ENCODE measurements at regions not wholly inside any gene's neighbourhood (a gene's known extent, or its start where the extent isn't known, plus 50 kb on each side); places are given as distances from the start of the nearest gene placed in this dataset.
"Not testable (repeated sequence)": the region's sequence is repeated elsewhere in the genome, so short reads cannot be mapped to it uniquely, and the experiment has no call there.

DNA sequence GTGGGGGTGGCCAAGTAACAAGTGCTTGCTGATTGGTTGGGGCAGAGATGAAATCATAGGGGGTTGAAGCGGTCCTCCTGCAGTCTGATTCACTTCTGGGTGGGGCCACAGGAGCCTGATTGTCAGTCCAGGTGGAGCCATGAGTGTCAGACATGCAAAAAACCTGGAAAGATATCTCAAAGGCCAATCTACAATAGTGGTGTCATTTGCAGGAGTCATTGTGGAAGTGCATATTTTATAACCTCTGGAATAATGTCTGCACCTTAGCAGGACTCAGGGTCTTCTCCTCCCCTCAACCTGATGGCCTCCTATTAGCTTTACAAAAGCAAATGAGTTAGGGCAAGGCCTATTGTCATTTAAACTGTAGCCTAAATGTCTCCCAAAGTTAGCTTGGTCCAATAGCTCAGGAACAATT is 241.4 kb downstream of the NUAK1 start:
- no peak for DNase-seq (ENCODE audit: low read depth)
- in situ Hi-C loops (cut with HindIII; ENCODE audit: low pct_unique_long_range_greater_than_20kb, low sequenced_read_pairs): no loop called here

DNA sequence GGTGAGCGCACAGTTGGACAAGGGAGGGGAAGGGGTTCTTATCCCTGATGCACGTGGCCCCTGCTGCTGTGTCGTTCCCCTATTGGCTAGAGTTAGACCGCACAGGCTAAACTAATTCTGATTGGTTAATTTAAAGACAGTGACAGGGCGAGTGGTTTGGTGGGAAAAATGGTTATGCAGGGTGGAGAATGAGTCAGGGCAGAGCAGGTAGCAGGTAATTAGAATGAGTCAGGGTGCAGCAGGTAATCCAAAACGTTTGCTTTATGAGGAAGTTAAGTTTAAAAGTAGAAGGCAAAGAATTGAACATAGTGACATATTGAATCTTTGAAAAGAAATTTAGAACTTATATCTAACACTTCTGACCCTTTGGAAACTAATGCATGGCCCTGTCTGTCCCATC is 240.5 kb downstream of the NUAK1 start:
- in situ Hi-C loops (cut with HindIII; ENCODE audit: low pct_unique_long_range_greater_than_20kb, low sequenced_read_pairs); DNase-seq (ENCODE audit: low read depth): not testable (repeated sequence)

DNA sequence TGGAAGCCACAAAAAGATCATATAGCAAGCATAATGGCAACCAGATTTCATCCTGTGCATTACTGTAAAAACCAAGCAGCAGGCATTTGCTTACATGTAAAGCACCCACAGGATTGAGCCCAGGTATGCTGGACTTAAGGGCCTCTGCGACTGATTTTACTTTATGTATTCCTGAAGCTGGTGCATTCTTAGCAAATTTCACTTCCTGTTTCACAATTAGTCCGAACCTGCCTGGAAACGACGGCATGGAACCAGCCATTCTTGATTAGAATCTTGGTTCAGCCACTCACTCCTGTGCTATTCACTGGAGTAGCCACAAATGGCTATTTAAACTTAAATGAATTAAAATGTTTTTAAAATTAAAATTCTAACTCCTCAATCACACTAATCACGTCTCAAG is 239.2 kb downstream of the NUAK1 start:
- in situ Hi-C loops (cut with HindIII; ENCODE audit: low pct_unique_long_range_greater_than_20kb, low sequenced_read_pairs): no loop called here
- DNase-seq (ENCODE audit: low read depth): no peak

DNA sequence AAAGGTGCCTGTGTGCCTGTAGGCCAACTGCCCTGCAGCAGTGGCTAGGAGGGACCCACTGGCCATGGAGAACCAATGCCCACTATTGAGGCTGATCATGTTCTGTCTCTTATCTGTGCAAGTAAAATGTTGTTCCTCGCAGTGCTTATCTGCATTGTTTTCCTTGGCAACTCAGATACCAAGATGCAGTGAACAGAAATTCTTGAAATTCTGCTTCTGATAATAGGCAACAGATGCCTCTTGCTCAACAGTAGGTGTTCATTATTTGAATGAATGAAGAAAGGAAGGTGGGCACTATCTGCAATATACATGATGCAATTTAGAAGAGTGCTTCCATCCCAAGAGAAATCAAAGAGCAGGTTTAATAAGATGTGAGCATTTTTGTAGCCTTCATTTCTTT is 232.2 kb downstream of the NUAK1 start:
- in situ Hi-C loops (cut with HindIII; ENCODE audit: low pct_unique_long_range_greater_than_20kb, low sequenced_read_pairs): no loop called here
- DNase-seq (ENCODE audit: low read depth): no peak

DNA sequence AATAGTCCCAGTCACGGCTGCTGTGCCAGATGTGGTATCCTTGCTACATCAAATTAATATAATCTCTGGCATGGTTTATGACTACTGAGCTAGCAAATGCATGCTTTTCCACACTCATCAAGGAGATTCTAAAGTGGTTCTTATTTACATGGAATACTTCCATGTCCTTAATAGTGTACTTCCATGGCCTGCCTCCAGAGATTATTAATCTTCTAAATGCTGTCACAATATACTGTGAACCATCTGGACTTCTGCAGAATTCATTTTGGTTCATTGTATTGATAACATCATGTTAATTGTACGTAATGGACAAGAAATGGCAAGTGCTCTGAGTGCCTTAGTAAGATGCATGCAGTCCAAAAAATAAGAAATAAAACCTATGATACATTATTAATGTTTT is 230.8 kb downstream of the NUAK1 start:
- in situ Hi-C loops (cut with HindIII; ENCODE audit: low pct_unique_long_range_greater_than_20kb, low sequenced_read_pairs): no loop called here
- DNase-seq (ENCODE audit: low read depth): no peak

DNA sequence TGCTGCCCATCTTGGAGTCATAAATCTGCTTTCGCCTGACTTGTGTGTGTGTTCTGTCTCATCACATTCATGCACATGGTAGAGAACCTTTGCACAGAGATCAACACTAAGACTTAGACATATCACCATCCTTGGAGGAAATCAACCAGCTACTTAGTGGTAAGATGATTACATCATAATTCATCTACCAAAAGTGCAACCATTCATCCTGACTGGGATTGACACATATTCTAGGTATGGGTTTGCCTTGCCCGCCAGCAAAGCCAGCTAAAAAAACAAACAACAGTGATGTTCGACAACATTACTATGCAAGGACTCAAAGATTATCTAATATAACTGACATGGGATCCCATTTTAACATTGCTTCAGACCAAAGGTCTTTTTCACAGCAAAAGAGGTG is 228.7 kb downstream of the NUAK1 start:
- in situ Hi-C loops (cut with HindIII; ENCODE audit: low pct_unique_long_range_greater_than_20kb, low sequenced_read_pairs): no loop called here
- no peak for DNase-seq (ENCODE audit: low read depth)

DNA sequence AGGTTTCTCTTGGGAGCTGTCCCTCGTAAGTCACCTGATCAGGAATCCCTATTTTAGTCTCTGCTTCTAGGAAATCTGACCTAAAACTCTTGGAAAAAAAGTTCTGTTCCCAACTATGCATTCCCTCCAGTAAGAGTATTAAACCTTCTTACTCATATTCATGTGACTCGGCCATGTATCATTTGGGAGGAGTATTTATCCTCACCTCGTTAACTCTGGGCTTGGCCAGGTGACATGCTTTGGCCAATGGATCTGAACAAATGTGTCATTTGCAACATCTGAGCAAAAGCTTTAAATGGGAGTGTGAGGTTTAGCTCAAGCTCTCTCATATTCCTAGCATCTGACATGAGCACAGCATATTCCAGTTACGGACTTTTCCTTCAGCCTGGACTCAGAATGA is 226.8 kb downstream of the NUAK1 start:
- DNase-seq (ENCODE audit: low read depth): peak; percentile 11
- in situ Hi-C loops (cut with HindIII; ENCODE audit: low pct_unique_long_range_greater_than_20kb, low sequenced_read_pairs): no loop called here

DNA sequence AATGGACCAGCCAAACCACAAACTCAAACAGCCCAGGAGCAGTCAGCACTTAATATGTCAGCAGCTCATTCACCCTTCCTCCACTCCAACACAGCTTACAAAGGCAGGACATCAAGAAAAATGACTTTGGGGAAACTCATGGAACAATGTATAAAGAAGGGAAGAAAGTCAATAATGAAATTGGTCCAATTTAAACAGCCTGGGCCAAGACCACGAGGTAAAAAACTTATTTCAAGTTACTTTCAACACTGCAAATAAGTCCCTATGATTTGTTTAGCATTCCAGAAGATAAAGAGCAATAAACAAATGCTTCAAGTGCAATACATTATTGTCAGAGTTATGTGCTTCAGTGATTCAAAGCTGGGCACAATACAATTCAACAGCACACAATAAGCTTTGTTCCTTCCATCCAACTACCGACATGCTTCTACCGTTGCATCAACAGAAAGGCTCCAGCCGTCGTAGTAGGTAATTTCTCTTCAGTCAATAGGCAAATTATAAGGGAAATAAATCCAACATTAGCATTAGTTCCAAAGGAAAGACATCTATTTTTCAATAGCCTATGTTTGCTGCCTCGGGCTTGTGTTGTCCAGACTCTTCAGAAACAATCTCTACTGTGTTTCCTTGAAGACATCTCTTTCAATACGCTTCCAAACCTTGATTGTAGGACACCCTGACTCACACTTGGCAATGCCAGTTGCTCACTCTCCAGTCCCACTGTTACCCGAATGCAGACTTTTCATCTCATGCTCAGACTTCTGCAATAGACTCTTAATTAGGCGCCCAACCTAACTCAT is 225.7 kb downstream of the NUAK1 start:
- peak; percentile 34 for DNase-seq (ENCODE audit: low read depth)
- in situ Hi-C loops (cut with HindIII; ENCODE audit: low pct_unique_long_range_greater_than_20kb, low sequenced_read_pairs): no loop called here

DNA sequence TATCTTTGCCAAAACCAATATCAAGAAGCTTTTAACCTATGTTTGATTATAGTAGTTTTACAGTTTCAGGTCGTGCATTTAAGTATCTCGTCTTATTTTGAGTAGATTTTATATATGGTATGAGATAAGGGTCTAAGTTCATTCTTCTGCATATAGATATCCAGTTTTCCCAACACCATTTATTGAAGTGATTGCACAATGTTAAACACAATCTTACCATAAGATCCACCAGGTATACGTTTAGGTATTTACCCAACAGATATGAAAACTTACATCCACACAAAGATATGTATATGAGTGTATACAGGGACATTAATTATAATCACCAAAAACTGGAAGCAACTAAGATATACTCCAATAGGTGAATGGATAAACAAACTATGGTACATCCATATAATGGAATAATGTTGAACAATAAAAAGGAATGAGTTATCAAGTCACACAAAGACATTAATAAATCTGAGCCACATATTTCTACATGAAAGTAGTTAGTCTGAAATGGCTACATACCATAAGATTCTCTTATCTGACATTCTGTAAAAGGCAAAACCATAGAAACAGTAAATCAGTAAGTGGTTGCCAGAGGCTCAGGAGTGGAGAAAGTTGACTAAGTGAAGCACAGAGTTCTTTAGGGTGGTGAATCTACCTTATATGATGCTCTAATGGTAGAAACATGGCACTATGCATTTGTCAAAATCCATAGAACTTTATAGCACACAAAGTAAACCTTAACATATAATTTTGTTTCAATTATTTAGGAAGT is 222.6 kb downstream of the NUAK1 start:
- DNase-seq (ENCODE audit: low read depth): no peak
- in situ Hi-C loops (cut with HindIII; ENCODE audit: low pct_unique_long_range_greater_than_20kb, low sequenced_read_pairs): no loop called here

DNA sequence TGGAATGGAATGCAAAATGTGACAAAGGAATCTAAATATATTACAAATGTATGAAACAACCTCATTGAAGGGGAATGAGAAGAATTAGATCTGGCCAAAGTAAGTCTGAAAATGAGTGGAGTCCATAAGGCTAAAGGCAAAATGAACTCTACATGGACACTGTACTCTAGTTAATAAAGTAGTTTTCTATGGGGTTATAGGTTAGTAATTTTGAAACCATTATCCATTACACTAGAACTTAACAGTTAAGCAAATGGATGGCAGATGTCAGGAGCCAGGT is 222.1 kb downstream of the NUAK1 start:
- in situ Hi-C loops (cut with HindIII; ENCODE audit: low pct_unique_long_range_greater_than_20kb, low sequenced_read_pairs): no loop called here
- no peak for DNase-seq (ENCODE audit: low read depth)

DNA sequence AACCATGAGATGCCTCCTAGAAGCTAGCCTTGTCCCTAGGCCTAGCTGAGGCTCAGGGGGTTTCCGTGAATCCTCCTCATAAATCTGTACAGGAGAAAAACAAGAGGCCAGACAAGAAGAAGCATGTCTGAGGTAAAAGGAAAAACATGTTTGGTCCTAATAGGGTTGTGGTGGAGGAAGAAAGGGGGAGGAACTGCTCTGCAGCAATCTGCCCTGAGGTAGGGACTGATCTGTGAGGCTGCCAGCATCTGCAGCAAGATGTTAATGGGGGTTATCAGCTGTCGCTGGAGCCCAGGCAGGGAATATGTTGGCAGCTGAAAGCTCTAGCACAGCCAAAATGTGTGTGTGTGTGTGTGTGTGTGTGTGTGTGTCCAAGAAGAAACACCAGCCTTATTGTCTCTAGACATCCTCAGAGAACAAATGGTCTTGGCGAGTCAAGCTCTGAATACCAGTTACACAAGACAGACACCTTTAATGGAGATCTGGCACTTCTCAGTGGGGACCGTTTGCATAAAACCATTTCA is 218.5 kb downstream of the NUAK1 start:
- DNase-seq (ENCODE audit: low read depth): no peak
- in situ Hi-C loops (cut with HindIII; ENCODE audit: low pct_unique_long_range_greater_than_20kb, low sequenced_read_pairs): no loop called here

DNA sequence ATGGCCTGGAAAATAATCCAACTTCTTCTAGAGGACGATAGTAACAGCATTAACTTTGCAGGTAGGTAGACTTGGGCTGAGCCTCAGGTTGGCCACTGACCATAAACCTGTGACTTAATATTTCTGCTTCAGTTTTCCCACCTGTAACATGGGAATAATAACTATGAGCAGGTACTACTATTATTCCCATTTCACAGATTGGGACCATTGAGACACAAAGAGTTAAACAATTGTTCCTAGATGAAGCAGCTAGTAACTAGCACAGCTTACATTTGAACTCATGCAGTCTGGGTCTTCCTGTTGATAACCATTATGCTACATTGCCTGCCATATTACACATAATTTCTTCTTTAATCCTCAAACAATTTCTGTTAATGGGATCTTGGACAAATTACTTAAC is 217.7 kb downstream of the NUAK1 start:
- in situ Hi-C loops (cut with HindIII; ENCODE audit: low pct_unique_long_range_greater_than_20kb, low sequenced_read_pairs): no loop called here
- DNase-seq (ENCODE audit: low read depth): no peak

DNA sequence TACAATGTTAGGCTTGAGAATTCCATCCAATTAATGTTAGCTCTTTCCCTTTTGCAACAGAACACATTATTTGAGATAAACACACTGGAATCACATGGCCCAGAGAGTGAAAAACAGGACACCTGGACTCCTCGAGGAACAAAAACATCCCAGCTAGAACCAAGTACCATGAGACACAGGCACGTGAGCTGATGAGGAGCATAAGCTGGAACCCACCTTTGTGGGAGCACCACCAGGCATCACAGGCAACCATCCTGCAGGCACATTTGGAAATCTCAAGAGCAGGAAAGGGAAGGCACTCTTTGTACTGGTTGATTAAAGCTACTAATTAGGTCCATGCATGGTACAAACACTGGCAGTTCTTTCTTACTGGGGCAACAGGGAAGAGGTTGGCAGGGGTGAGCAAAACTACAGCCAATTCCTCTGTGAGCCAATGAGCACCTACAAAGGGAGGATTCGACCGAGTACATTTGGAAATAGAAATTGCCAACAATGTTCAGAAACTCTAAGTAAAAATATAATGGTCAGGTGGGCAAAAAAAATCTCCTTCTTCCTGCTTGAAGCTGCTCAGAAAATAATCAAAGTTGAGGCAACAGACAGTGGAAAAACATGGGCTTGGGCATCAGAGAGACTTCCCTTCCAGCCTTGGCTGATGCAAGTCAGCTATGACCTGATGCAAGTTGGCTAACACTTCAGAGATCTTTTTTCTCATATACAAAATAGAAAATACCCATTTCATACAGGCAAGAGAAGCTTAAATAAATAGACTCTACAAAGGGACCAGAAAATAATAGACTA is 216.7 kb downstream of the NUAK1 start:
- in situ Hi-C loops (cut with HindIII; ENCODE audit: low pct_unique_long_range_greater_than_20kb, low sequenced_read_pairs): no loop called here
- DNase-seq (ENCODE audit: low read depth): no peak

DNA sequence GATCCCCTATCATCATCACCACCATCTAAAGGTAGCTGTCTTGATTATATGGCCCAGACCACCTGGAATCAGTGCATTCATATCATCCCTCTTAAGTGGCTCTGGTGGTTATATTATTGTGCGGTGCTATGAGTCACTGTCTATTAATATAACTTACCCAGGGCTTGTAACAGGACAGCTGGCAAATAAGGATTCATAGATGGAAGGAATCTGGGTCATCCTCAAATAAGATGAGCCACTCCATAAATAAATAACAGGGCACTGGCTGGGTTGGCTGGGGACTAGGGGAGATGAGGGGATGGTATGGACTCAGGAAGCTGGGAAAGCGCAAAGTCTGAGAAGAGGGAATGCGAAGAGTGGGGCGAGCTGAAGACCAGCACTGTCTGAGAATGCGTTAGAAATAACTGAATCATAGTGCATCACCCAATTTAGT is 216.1 kb downstream of the NUAK1 start:
- DNase-seq (ENCODE audit: low read depth): no peak
- in situ Hi-C loops (cut with HindIII; ENCODE audit: low pct_unique_long_range_greater_than_20kb, low sequenced_read_pairs): no loop called here

DNA sequence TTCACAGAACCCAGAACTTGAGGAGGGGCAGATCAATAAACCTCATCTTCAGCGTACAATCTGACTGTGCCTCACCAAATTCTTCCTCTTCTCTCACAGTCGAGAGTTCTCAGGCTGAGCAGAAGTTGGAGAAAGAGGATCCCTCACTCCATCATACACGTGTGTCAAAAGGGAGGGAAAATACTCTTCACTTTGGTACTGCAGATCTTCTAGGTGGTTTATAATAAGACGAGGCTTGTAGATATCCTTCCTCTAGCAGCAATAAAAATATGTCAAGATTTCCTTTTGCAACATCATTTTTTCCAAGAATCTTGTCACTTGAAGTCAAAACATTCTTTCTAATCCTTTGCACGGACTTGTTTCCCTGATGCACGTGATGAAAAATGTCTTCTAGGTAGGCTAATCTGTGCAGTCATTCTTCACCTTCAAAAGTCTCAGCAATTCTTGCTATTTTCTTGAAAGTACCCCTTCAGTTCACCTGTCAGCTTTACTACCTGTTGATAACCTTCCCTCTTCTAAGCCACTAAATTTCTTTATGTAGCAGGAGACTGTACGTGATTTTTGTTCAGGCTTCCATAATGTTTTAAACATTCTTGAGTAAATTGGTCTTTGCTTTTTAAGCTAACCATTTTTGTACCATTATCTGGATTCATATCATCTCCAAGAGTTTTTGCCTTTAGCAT is 214.1 kb downstream of the NUAK1 start:
- in situ Hi-C loops (cut with HindIII; ENCODE audit: low pct_unique_long_range_greater_than_20kb, low sequenced_read_pairs): no loop called here
- DNase-seq (ENCODE audit: low read depth): no peak

DNA sequence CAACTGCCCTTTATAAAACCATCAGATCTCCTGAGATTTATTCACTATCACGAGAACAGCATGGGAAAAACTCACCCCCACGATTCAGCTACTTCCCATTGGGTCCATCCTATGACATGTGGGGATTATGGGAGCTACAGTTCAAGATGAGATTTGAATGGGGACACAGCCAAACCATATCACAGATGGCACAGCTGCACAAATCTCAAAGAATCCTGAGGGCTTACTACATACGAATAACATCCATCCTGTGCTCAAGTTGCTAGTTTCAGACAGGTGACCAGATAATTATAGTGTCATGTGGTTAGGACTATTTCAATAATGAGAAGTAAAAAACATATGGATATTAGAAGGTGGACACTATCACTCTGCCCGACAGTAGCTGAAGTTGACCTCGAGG is 211.2 kb downstream of the NUAK1 start:
- DNase-seq (ENCODE audit: low read depth): no peak
- in situ Hi-C loops (cut with HindIII; ENCODE audit: low pct_unique_long_range_greater_than_20kb, low sequenced_read_pairs): no loop called here

DNA sequence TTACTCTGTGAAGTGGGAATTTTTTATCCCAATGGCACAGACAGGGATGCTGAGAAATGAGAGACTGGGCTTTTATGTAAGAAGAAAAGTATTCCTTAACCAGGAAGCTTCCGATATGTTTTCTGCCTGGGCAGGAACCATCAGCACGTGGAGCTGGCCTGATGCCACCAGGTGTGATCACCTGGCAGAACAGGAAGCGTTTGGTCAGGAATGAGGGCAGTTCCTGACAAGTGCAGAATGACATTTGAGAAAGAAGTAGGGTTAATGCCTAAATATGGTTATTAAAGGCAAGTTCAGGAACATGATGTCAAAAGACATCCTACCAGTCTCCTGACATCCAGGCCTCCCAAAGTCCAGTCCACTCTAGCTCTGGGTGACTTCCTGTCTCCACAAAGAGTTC is 210.3 kb downstream of the NUAK1 start:
- no peak for DNase-seq (ENCODE audit: low read depth)
- in situ Hi-C loops (cut with HindIII; ENCODE audit: low pct_unique_long_range_greater_than_20kb, low sequenced_read_pairs): no loop called here

DNA sequence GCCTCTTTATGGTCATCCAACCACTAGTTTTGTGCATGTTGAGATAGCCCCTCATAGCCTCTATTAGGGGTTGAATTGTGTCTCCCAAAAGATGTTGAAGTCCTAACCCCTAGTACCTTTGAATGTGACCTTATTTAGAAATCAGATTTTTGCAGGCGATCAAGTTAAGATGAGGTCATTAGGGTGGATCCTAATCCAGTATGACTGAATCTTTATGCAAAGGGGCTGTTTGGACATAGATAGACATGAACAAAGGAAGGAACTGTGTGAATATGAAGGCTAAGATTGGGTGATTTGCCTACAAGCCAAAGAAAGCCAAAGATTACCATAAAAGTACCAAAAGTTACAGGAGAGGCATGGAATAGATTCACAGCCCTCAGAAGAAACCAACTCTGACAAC is 209.6 kb downstream of the NUAK1 start:
- in situ Hi-C loops (cut with HindIII; ENCODE audit: low pct_unique_long_range_greater_than_20kb, low sequenced_read_pairs): no loop called here
- no peak for DNase-seq (ENCODE audit: low read depth)

All from Caki2 (cell line).